Ovary (tissue), 3 donors: ENCODE measurements at regions not wholly inside any gene's neighbourhood (a gene's known extent, or its start where the extent isn't known, plus 50 kb on each side); places are given as distances from the start of the nearest gene placed in this dataset.

Experiments used
- POLR2A ChIP-seq: fragments of 450-650 bp; IDR thresholded peaks from one replicate; pipeline ENCODE4 v1.6.1; 2017; ENCODE audit warnings: antibody characterized with exemption, mild to moderate bottlenecking, moderate library complexity
- TF ChIP-seq, protein P1 (sequence below), 3 donors: fragments of 450-650 bp in 2 of 3; fragments of 200-600 bp in 1 of 3; IDR thresholded peaks; one replicate each; pipeline versions ENCODE4 v1.5.1 to v1.8.0; 2016 to 2022; ENCODE audit warnings: antibody characterized with exemption in 3 of 3, mild to moderate bottlenecking in 1 of 3
- donor health status: DM: no; HTN: no; CAD: no.

DNA sequence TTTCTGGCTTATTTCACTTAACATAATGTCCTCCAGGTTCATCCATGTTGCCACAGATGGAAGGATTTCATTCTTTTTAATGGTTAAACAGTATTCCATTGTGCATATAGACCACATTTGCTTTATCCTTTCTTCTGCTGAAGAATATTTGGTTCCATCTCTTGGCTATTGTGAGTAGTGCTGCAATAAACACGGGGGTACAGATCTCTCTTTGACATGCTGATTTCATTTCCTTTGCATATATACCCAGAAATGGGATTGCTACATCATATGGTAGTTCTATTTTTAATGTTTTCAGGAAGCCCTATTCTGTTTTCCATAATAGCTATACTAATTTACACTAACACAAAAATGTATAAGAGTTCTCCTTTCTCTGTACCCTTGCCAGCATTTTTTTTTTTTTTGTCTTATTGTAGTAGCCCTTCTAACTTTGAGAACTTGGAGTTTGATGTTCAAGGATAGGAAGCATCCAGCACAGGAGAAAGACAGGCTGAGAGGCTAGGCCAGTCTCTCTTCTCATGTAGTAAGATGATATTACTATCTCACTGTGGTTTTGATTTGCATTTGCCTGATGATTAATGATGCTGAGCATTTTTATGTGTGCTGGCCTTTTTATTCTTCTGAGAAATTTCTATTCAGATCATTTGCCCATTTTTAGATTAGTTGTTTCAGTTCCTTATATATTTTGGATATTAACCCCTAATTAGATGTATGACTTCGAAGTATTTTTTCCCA lies 592.2 kb upstream of the ZNF608 start:
- TF ChIP-seq, protein P1, sequence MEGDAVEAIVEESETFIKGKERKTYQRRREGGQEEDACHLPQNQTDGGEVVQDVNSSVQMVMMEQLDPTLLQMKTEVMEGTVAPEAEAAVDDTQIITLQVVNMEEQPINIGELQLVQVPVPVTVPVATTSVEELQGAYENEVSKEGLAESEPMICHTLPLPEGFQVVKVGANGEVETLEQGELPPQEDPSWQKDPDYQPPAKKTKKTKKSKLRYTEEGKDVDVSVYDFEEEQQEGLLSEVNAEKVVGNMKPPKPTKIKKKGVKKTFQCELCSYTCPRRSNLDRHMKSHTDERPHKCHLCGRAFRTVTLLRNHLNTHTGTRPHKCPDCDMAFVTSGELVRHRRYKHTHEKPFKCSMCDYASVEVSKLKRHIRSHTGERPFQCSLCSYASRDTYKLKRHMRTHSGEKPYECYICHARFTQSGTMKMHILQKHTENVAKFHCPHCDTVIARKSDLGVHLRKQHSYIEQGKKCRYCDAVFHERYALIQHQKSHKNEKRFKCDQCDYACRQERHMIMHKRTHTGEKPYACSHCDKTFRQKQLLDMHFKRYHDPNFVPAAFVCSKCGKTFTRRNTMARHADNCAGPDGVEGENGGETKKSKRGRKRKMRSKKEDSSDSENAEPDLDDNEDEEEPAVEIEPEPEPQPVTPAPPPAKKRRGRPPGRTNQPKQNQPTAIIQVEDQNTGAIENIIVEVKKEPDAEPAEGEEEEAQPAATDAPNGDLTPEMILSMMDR (IDR thresholded peaks at IDR 0.05), result no peak
- TF ChIP-seq POLR2A, result no peak
